Activated B cell treated with CpG ODN at 0.5 μM for 24 hours (primary cell): ENCODE measurements at regions not wholly inside any gene's neighbourhood (a gene's known extent, or its start where the extent isn't known, plus 50 kb on each side); places are given as distances from the start of the nearest gene placed in this dataset.
"Not testable (repeated sequence)": the region's sequence is repeated elsewhere in the genome, so short reads cannot be mapped to it uniquely, and the experiment has no call there.

ENCODE experiments used
- ATAC-seq: fragments of 200-7000 bp; cut with Tn5 transposase; one replicate; pipeline ENCODE4 v1.10.0; 2021; ENCODE audit warnings: low read depth, mild to moderate bottlenecking, moderate library complexity
- CTCF ChIA-PET: fragments of 350-600 bp; sonication (Branson Sonifier 250); formaldehyde crosslinking; loops from one replicate; lab custom pipeline; 2021; ENCODE audit warnings: antibody characterized with exemption; lab: Charles Lee
- POLR2A ChIA-PET: fragments of 350-600 bp; sonication (Branson Sonifier 250); formaldehyde crosslinking; loops from one replicate; lab custom pipeline; 2021; ENCODE audit warnings: antibody characterized with exemption; lab: Charles Lee
- DNase-seq: peaks from one replicate; pipeline ENCODE4 v3.0.0; 2022
- H3K27ac Mint-ChIP-seq: one replicate; pipeline ENCODE4 v1.8.0; 2020; ENCODE audit warnings: mixed read lengths
- H3K27me3 Mint-ChIP-seq: one replicate; pipeline ENCODE4 v1.8.0; 2021; ENCODE audit warnings: mixed read lengths
- H3K36me3 Mint-ChIP-seq: one replicate; pipeline ENCODE4 v1.8.0; 2021; ENCODE audit warnings: low read depth, mixed read lengths
- H3K4me1 Mint-ChIP-seq: one replicate; pipeline ENCODE4 v1.8.0; 2021; ENCODE audit warnings: mixed read lengths
- H3K4me3 Mint-ChIP-seq: one replicate; pipeline ENCODE4 v1.8.0; 2020; ENCODE audit warnings: mild to moderate bottlenecking, mixed read lengths
- H3K9me3 Mint-ChIP-seq: one replicate; pipeline ENCODE4 v1.8.0; 2020; ENCODE audit warnings: mixed read lengths
- CTCF ChIP-seq: fragments of 200-600 bp; IDR thresholded peaks from one replicate; pipeline ENCODE4 v1.8.0; 2022; ENCODE audit warnings: antibody characterized with exemption, mild to moderate bottlenecking
- intact Hi-C: fragments of 100-400 bp; cut with micrococcal nuclease; formaldehyde crosslinking; loops from one replicate; pipeline ENCODE4 v1.15.1; 2024

GRCh38 chr6:8624665-8625064, 189.3 kb upstream of the SLC35B3 start:
- H3K36me3 Mint-ChIP-seq = no peaks in the 10 kb centered on the region
- ATAC-seq (no peak), DNase-seq (no peak)
- H3K4me1 Mint-ChIP-seq = no peaks in the 10 kb centered on the region
- H3K9me3 Mint-ChIP-seq = no peaks in the 10 kb centered on the region
- H3K27ac Mint-ChIP-seq = no peak overlapping the region
- no peak for TF ChIP-seq CTCF
- POLR2A ChIA-PET = no interaction called here
- intact Hi-C loops = no loop called here
- H3K4me3 Mint-ChIP-seq = no peak overlapping the region
- no peaks in the 10 kb centered on the region for H3K27me3 Mint-ChIP-seq
- CTCF ChIA-PET = no interaction called here

GRCh38 chr6:8623441-8623840, 188.1 kb upstream of the SLC35B3 start:
- no peak for TF ChIP-seq CTCF
- Mint-ChIP-seq H3K4me3 (no peak overlapping the region), H3K9me3 (no peaks in the 10 kb centered on the region), H3K36me3 (no peaks in the 10 kb centered on the region), H3K4me1 (no peaks in the 10 kb centered on the region), H3K27me3 (no peaks in the 10 kb centered on the region), H3K27ac (no peak overlapping the region)
- DNase-seq = no peak
- POLR2A ChIA-PET = no interaction called here
- CTCF ChIA-PET = no interaction called here
- intact Hi-C loops = no loop called here
- ATAC-seq = no peak

GRCh38 chr6:8619853-8620252, 184.5 kb upstream of the SLC35B3 start:
- no peaks in the 10 kb centered on the region for H3K4me1 Mint-ChIP-seq

GRCh38 chr6:8619408-8619807, 184.1 kb upstream of the SLC35B3 start:
- H3K27ac Mint-ChIP-seq, H3K4me3 Mint-ChIP-seq, ATAC-seq, DNase-seq, intact Hi-C loops, POLR2A ChIA-PET, H3K27me3 Mint-ChIP-seq, CTCF ChIA-PET, H3K4me1 Mint-ChIP-seq, H3K36me3 Mint-ChIP-seq, H3K9me3 Mint-ChIP-seq: not testable (repeated sequence)

More at GRCh38 chr6:8619853-8620252, 184.5 kb upstream of the SLC35B3 start:
- DNase-seq (no peak), ATAC-seq (no peak)
- ChIA-PET CTCF (no interaction called here), POLR2A (no interaction called here)
- no peaks in the 10 kb centered on the region for H3K27me3 Mint-ChIP-seq
- H3K4me3 Mint-ChIP-seq = no peak overlapping the region
- H3K9me3 Mint-ChIP-seq = peaks cover 5% of the 10 kb centered on the region
- H3K36me3 Mint-ChIP-seq = no peaks in the 10 kb centered on the region
- intact Hi-C loops = no loop called here
- H3K27ac Mint-ChIP-seq = no peak overlapping the region
- TF ChIP-seq CTCF = no peak

GRCh38 chr6:8608737-8609136, 173.4 kb upstream of the SLC35B3 start:
- CTCF ChIA-PET = no interaction called here
- TF ChIP-seq CTCF = no peak
- intact Hi-C loops = no loop called here
- Mint-ChIP-seq H3K36me3 (no peaks in the 10 kb centered on the region), H3K4me1 (no peaks in the 10 kb centered on the region), H3K27me3 (no peaks in the 10 kb centered on the region), H3K27ac (no peak overlapping the region), H3K9me3 (peaks cover 7% of the 10 kb centered on the region), H3K4me3 (no peak overlapping the region)
- ATAC-seq (no peak), DNase-seq (no peak)
- POLR2A ChIA-PET = no interaction called here
